ENCODE measurements at regions not wholly inside any gene's neighbourhood (a gene's known extent, or its start where the extent isn't known, plus 50 kb on each side); places are given as distances from the start of the nearest gene placed in this dataset.

DNA sequence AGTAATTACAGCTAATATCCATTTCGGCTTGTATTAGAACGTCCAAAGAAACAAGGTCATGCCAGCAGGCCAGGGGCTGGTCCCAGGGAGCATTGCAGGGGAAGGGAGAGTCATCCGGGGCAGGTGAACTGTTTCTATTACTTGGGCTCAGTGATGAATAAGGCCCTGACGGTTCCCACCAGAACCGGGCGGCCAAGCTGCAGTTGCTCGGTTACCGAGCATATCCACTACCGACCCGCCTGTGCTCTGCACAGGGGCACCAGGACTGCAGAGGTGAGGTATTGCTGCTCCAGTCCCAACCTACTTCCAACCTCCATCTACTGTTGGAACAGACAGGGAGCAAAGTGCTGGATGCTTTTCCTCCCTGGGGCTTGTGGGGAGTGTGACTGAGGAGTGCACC is 295.5 kb downstream of the MAF start:
- TF ChIP-seq, protein P1, sequence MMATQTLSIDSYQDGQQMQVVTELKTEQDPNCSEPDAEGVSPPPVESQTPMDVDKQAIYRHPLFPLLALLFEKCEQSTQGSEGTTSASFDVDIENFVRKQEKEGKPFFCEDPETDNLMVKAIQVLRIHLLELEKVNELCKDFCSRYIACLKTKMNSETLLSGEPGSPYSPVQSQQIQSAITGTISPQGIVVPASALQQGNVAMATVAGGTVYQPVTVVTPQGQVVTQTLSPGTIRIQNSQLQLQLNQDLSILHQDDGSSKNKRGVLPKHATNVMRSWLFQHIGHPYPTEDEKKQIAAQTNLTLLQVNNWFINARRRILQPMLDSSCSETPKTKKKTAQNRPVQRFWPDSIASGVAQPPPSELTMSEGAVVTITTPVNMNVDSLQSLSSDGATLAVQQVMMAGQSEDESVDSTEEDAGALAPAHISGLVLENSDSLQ (IDR thresholded peaks at IDR 0.05) = no peak
- TF ChIP-seq LEF1 (IDR thresholded peaks at IDR 0.05; ENCODE audit: borderline replicate concordance) (no peak), FOXK2 (IDR thresholded peaks at IDR 0.05) (no peak), SP1 (IDR thresholded peaks at IDR 0.05) (no peak), BHLHE40 (IDR thresholded peaks at IDR 0.05; ENCODE audit: borderline replicate concordance) (no peak), NFRKB (IDR thresholded peaks at IDR 0.05) (no peak)

Measured in HEK293T (cell line).